ENCODE measurements at regions not wholly inside any gene's neighbourhood (a gene's known extent, or its start where the extent isn't known, plus 50 kb on each side); places are given as distances from the start of the nearest gene placed in this dataset.
A peak's percentile ranks its signal among the peaks of the same experiment; 100 is the strongest.

- H3K4me3 ChIP-seq = no peak overlapping the region
- TF ChIP-seq POLR2A (IDR thresholded peaks at IDR 0.05) (no peak), CTCF (IDR thresholded peaks at IDR 0.05) (no peak), EP300 (IDR thresholded peaks at IDR 0.05) (no peak)
- H3K27me3 ChIP-seq = no peaks in the 10 kb centered on the region
- no peaks in the 10 kb centered on the region for H3K36me3 ChIP-seq
- DNase-seq = no peak
- WGBS, 3 donors = 96 to 98% (median 97%) methylated on average over 4 of the region's 4 CpGs
- intact Hi-C loops (cut with DNase I) = no loop called here
- no peaks in the 10 kb centered on the region for H3K9me3 ChIP-seq
- no peak overlapping the region for H3K27ac ChIP-seq
- H3K4me1 ChIP-seq (ENCODE audit: insufficient read depth) = no peaks in the 10 kb centered on the region
These were observed 280.3 kb upstream of the HS6ST1 start for GRCh38 chr2:128598862-128599441.

- no peaks in the 10 kb centered on the region for H3K9me3 ChIP-seq
- no peak overlapping the region for H3K27ac ChIP-seq
- H3K4me3 ChIP-seq = no peak overlapping the region
- intact Hi-C loops (cut with DNase I) = no loop called here
- WGBS, 3 donors = 92 to 98% (median 97%) methylated on average over 8 of the region's 8 CpGs
- H3K4me1 ChIP-seq (ENCODE audit: insufficient read depth) = no peaks in the 10 kb centered on the region
- no peaks in the 10 kb centered on the region for H3K36me3 ChIP-seq
- DNase-seq = peak in 2 of 5 donors; percentile 3 to 19
- TF ChIP-seq CTCF (IDR thresholded peaks at IDR 0.05) (no peak), EP300 (IDR thresholded peaks at IDR 0.05) (no peak), POLR2A (IDR thresholded peaks at IDR 0.05) (no peak)
- no peaks in the 10 kb centered on the region for H3K27me3 ChIP-seq
These were observed 281.0 kb upstream of the HS6ST1 start for GRCh38 chr2:128599700-128600099.

GRCh38 chr2:128600581-128601297 is 282.1 kb upstream of the HS6ST1 start:
- Histone ChIP-seq H3K27me3 (no peaks in the 10 kb centered on the region), H3K4me3 (no peak overlapping the region), H3K9me3 (no peaks in the 10 kb centered on the region), H3K36me3 (no peaks in the 10 kb centered on the region), H3K4me1 (ENCODE audit: insufficient read depth) (no peaks in the 10 kb centered on the region), H3K27ac (no peak overlapping the region)
- 68 to 77% (median 71%) methylated on average over 15 of the region's 15 CpGs for WGBS, 3 donors
- peak in 2 of 5 donors; percentile 3 to 14 for DNase-seq
- TF ChIP-seq CTCF (IDR thresholded peaks at IDR 0.05) (no peak), EP300 (IDR thresholded peaks at IDR 0.05) (no peak), POLR2A (IDR thresholded peaks at IDR 0.05) (no peak)
- intact Hi-C loops (cut with DNase I) = no loop called here

GRCh38 chr2:128601298-128602037 is 282.8 kb upstream of the HS6ST1 start:
- 95 to 98% (median 95%) methylated on average over 14 to 16 of the region's 16 CpGs for WGBS, 3 donors
- Histone ChIP-seq H3K27ac (no peak overlapping the region), H3K4me1 (ENCODE audit: insufficient read depth) (no peaks in the 10 kb centered on the region), H3K36me3 (no peaks in the 10 kb centered on the region), H3K4me3 (no peak overlapping the region), H3K27me3 (no peaks in the 10 kb centered on the region), H3K9me3 (no peaks in the 10 kb centered on the region)
- no peak for TF ChIP-seq EP300 (IDR thresholded peaks at IDR 0.05)
- TF ChIP-seq POLR2A (IDR thresholded peaks at IDR 0.05) = no peak
- no peak for TF ChIP-seq CTCF (IDR thresholded peaks at IDR 0.05)
- DNase-seq = peak in 3 of 5 donors; percentile 3 to 12 (median 8)
- intact Hi-C loops (cut with DNase I) = no loop called here

Measured in ovary (tissue), 7 donors.